ENCODE measurements at regions not wholly inside any gene's neighbourhood (a gene's known extent, or its start where the extent isn't known, plus 50 kb on each side); places are given as distances from the start of the nearest gene placed in this dataset.

DNA sequence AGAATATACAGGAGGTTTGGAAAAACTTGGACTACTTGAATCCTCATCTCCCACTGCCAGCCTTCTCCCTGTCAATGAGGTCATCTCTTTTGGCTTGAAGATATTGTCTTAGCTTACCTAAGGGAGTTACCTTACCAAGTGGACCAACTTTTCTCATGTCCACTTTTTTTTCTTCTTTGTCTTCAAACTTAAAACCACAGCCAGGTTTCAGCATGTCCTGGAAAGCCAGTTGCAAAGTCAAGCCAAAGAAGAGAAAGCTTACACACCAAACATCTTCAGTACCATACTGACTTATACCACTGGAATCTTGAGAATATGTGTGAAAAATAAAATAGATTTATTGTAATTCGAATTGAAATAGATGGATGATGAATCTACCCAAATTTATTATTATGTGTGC, 520.5 kb downstream of the HTR7 start:
- CTCF ChIA-PET = no interaction called here
- no peaks in the 10 kb centered on the region for H3K36me3 ChIP-seq (ENCODE audit: control insufficient read depth, insufficient read depth, low read length)
- no peaks in the 10 kb centered on the region for H3K27me3 ChIP-seq (ENCODE audit: control insufficient read depth, insufficient read depth, low read length)
- no peaks in the 10 kb centered on the region for H3K4me1 ChIP-seq (ENCODE audit: control insufficient read depth, insufficient read depth, low read length)
- no TSS peak for BruUV-seq (replicated peaks)
- no peak for DNase-seq (ENCODE audit: low read depth, low spot score)
- no peak overlapping the region for H3K4me3 ChIP-seq (ENCODE audit: low read depth in 2 of 2, low read length in 2 of 2)
- in situ Hi-C loops (cut with HindIII; ENCODE audit: low pct_unique_long_range_greater_than_20kb, low sequenced_read_pairs) = no loop called here
- H3K27ac ChIP-seq (ENCODE audit: low read length) = no peak overlapping the region
- TF ChIP-seq, protein P1, sequence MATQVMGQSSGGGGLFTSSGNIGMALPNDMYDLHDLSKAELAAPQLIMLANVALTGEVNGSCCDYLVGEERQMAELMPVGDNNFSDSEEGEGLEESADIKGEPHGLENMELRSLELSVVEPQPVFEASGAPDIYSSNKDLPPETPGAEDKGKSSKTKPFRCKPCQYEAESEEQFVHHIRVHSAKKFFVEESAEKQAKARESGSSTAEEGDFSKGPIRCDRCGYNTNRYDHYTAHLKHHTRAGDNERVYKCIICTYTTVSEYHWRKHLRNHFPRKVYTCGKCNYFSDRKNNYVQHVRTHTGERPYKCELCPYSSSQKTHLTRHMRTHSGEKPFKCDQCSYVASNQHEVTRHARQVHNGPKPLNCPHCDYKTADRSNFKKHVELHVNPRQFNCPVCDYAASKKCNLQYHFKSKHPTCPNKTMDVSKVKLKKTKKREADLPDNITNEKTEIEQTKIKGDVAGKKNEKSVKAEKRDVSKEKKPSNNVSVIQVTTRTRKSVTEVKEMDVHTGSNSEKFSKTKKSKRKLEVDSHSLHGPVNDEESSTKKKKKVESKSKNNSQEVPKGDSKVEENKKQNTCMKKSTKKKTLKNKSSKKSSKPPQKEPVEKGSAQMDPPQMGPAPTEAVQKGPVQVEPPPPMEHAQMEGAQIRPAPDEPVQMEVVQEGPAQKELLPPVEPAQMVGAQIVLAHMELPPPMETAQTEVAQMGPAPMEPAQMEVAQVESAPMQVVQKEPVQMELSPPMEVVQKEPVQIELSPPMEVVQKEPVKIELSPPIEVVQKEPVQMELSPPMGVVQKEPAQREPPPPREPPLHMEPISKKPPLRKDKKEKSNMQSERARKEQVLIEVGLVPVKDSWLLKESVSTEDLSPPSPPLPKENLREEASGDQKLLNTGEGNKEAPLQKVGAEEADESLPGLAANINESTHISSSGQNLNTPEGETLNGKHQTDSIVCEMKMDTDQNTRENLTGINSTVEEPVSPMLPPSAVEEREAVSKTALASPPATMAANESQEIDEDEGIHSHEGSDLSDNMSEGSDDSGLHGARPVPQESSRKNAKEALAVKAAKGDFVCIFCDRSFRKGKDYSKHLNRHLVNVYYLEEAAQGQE (IDR thresholded peaks at IDR 0.05; ENCODE audit: insufficient read depth in 1 of 2, low read depth in 2 of 2, low read length in 1 of 2) = no peak
- TF ChIP-seq TCF7L2 (IDR thresholded peaks at IDR 0.05; ENCODE audit: low read depth, low read length) (no peak), SIN3A (IDR thresholded peaks at IDR 0.05; ENCODE audit: borderline replicate concordance, insufficient read depth, low read depth, low read length) (no peak), POLR2AphosphoS5 (IDR thresholded peaks at IDR 0.05; ENCODE audit: low read depth, low read length) (no peak)
- TF ChIP-seq, protein P2, sequence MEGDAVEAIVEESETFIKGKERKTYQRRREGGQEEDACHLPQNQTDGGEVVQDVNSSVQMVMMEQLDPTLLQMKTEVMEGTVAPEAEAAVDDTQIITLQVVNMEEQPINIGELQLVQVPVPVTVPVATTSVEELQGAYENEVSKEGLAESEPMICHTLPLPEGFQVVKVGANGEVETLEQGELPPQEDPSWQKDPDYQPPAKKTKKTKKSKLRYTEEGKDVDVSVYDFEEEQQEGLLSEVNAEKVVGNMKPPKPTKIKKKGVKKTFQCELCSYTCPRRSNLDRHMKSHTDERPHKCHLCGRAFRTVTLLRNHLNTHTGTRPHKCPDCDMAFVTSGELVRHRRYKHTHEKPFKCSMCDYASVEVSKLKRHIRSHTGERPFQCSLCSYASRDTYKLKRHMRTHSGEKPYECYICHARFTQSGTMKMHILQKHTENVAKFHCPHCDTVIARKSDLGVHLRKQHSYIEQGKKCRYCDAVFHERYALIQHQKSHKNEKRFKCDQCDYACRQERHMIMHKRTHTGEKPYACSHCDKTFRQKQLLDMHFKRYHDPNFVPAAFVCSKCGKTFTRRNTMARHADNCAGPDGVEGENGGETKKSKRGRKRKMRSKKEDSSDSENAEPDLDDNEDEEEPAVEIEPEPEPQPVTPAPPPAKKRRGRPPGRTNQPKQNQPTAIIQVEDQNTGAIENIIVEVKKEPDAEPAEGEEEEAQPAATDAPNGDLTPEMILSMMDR (IDR thresholded peaks at IDR 0.05) = no peak
- POLR2A ChIA-PET = no interaction called here
- intact Hi-C loops (cut with micrococcal nuclease; ENCODE audit: unreplicated experiment) = no loop called here
- H3K9me3 ChIP-seq (ENCODE audit: control insufficient read depth, insufficient read depth, low read depth, low read length) = no peaks in the 10 kb centered on the region
- ATAC-seq = no peak

DNA sequence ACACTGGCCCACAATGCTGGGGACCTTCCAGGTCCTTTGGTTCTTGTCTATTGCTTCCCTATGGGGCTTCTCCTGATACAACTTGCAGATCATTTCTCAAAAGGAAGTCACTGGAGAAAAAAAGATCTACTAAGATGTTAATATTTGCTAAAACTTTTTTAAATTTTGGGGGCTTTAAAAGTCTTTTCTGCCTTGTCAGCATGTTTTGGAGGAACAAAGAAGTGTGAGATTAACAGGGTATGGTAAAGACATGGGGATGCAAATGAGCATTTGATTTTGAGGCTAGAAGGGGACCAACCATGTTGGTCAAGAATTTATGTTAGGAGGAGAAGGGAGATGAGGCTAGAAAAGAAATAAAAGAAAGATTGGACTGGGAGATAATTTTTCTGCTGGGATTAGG, 515.4 kb downstream of the HTR7 start:
- Histone ChIP-seq H3K9me3 (ENCODE audit: control insufficient read depth, insufficient read depth, low read depth, low read length) (no peaks in the 10 kb centered on the region), H3K4me3 (ENCODE audit: low read depth in 2 of 2, low read length in 2 of 2) (no peak overlapping the region), H3K27me3 (ENCODE audit: control insufficient read depth, insufficient read depth, low read length) (no peaks in the 10 kb centered on the region), H3K36me3 (ENCODE audit: control insufficient read depth, insufficient read depth, low read length) (no peaks in the 10 kb centered on the region), H3K4me1 (ENCODE audit: control insufficient read depth, insufficient read depth, low read length) (no peaks in the 10 kb centered on the region), H3K27ac (ENCODE audit: low read length) (no peak overlapping the region)
- TF ChIP-seq, protein P1 (IDR thresholded peaks at IDR 0.05; ENCODE audit: insufficient read depth in 1 of 2, low read depth in 2 of 2, low read length in 1 of 2) = no peak
- TF ChIP-seq POLR2AphosphoS5 (IDR thresholded peaks at IDR 0.05; ENCODE audit: low read depth, low read length) (no peak), SIN3A (IDR thresholded peaks at IDR 0.05; ENCODE audit: borderline replicate concordance, insufficient read depth, low read depth, low read length) (no peak), TCF7L2 (IDR thresholded peaks at IDR 0.05; ENCODE audit: low read depth, low read length) (no peak)
- TF ChIP-seq, protein P2 (IDR thresholded peaks at IDR 0.05) = no peak
- POLR2A ChIA-PET = no interaction called here
- intact Hi-C loops (cut with micrococcal nuclease; ENCODE audit: unreplicated experiment) = no loop called here
- CTCF ChIA-PET = no interaction called here
- no peak for ATAC-seq
- BruUV-seq (replicated peaks) = no TSS peak
- no peak for DNase-seq (ENCODE audit: low read depth, low spot score)
- in situ Hi-C loops (cut with HindIII; ENCODE audit: low pct_unique_long_range_greater_than_20kb, low sequenced_read_pairs) = no loop called here

Data from Panc1 (cell line).